ENCODE measurements at regions not wholly inside any gene's neighbourhood (a gene's known extent, or its start where the extent isn't known, plus 50 kb on each side); places are given as distances from the start of the nearest gene placed in this dataset.

- no peak for DNase-seq
- intact Hi-C loops (cut with DNase I), result no loop called here
These were observed 50.7 kb upstream of the NOCT start for GRCh38 chr4:138964716-138965426.

DNA sequence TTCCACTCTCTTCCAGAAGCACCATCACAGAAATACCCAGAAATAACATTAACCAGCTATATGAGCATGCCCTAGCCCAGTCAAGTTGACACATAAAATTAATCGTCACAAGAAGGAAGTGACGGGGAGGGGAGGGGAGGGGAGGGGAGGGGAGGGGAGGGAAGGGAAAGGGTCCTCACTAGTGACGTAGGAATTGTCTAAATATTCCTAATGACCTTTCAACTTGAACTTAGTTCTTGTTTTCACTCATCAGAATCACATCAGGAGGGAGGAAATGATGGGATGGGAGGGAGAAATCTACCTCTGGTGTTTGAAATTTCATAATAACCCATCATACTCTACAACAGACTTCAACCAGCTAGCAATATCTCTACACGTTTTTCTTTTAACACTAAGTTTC lies 52.2 kb upstream of the NOCT start:
- intact Hi-C loops (cut with DNase I), result no loop called here
- no peak for DNase-seq

DNA sequence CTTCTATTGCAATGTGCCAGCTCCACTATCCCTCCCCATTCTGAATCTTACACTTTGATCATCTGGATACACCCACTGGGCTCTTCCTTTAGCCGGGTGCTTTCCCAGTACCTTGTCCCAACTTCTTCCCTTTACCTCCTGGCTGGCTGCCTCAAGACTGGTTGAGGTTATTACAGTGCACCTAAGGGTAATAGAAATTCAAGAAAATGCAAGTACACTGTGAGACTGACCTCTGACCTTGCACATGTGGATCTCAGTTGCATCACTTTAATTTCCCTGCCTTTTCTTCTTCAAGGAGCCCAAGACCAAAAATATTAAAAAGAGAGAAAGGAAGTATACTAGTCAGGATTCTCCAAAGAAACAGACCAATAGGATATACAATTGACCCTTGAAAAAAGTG lies 53.9 kb upstream of the NOCT start:
- intact Hi-C loops (cut with DNase I), result no loop called here
- no peak for DNase-seq

- intact Hi-C loops (cut with DNase I), result no loop called here
- DNase-seq, result no peak
These were observed 54.5 kb upstream of the NOCT start for GRCh38 chr4:138961129-138961528.

DNA sequence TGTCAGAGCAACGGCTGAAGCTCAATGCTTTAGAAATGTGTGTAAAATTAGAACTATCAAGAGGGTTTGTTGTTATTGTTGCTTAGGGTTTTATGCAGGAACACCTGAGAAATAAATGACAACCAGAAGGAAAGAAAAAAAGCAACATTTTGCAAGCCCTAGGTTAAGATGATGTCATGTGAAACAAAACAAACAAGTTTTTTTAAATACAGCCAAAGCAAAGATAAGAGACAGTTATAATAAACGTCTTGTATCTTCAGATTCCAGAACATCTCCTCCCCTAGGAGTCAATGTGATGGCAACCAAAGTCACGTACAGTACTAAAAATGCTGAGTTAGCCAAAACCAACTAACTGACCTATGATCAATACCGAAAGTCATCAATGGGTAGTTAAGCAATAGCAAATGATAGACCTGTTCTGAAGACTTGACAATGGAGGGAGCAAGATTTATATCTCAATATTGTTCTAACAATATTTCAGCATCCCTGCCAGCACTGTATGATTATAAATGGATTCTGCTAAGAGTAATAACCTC lies 55.3 kb upstream of the NOCT start:
- no peak for DNase-seq
- intact Hi-C loops (cut with DNase I), result no loop called here

DNA sequence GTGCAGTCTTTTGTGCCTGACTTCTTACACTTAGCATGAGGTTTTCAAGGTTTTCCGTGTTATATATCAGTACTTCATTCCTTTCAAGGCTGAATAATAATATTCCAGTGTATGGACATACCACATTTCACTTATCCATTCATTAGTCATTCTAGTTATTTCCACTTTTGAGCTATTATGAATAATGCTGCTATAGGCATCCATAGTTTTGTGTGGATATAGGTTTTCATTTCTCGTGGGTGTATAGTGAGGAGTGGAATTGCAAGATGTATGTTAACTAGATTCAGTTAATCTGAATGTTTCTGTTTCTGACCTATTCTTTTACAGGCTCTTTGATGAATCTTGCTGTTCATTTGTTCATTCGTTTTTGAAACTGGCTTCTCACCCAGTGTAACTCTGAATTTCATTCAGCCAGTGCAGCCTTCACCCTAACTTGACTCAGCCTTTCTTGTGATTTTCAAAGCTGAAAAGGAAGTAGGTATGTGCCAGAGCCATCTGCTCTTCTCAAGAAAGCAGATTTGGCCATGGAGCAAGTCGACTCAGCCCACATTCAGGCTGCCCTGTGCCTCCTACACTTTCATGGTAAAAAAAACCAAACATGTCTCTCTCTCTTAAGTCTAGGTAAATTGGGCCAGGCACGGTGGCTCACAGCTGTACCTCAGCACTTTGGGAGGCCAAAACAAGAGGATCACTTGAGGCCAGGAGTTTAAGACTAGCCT lies 56.3 kb upstream of the NOCT start:
- no peak for DNase-seq
- intact Hi-C loops (cut with DNase I), result no loop called here

GRCh38 chr4:138958519-138958918 lies 57.1 kb upstream of the NOCT start:
- no peak for DNase-seq
- intact Hi-C loops (cut with DNase I), result no loop called here

DNA sequence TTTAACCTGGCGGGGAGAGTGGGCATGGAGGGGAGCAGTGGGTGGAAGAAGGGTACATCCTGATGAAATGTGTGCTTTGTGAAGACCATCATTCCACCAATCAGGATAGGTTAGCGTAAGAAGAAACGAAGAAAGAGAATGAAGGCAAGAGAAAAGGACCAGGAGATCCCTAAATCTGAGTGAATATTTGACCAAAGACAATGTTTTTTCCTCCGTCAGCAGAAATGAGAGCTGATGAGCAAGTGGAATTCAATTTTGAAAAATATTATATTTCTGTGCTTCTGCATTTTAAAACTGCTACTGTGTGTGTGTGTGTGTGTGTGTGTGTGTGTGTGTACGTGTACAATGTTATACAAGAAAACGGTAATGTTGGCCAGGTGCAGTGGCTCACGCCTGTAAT lies 58.3 kb upstream of the NOCT start:
- intact Hi-C loops (cut with DNase I), result no loop called here
- DNase-seq, result no peak

- intact Hi-C loops (cut with DNase I), result no loop called here
- DNase-seq, result no peak
These were observed 61.2 kb upstream of the NOCT start for GRCh38 chr4:138954428-138954827.

DNA sequence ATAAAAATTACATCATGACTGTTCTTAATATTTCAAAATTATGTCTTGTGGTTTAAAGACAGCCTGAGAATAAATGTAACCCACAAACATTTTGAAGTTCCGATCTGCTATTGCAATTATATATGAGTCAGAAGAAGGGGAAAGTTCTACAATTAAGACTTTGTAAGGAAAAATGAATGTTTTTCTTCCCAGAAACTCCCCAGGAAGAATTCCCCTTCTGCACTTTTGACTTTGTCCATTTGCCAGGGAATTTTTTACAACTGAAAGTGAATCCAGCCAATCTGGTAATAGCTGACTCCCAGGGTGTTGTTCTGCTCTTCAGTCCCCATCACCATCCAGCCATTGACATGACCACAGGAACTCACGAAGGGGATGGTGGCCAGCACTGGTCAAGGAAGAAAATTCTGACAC lies 61.6 kb upstream of the NOCT start:
- intact Hi-C loops (cut with DNase I), result no loop called here
- no peak for DNase-seq

DNA sequence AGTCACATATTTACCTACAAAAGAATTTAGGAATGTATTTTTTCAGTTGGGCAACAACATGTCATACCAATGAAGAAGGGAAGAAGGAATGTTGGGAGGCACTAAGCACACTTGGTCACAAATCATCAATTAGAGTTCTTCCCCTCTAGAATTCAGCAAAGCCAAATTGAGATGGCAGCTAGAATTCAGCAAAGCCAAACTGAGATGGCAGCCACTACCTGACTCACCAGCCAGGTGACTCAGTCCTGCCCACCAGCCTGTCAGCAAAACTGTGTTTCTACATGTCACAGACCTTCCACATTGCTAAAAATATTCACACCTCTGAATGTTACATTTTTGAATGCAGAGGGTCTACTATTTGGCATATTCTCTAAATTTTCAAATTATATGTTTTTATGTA lies 63.2 kb upstream of the NOCT start:
- intact Hi-C loops (cut with DNase I), result no loop called here
- DNase-seq, result peak; percentile 22 to 88 (median 64)

GRCh38 chr4:138951764-138952163 lies 63.8 kb upstream of the NOCT start:
- peak in 6 of 42 donors; percentile 8 to 39 (median 20) for DNase-seq
- intact Hi-C loops (cut with DNase I), result no loop called here

GRCh38 chr4:138949866-138950265 lies 65.7 kb upstream of the NOCT start:
- DNase-seq, result no peak
- intact Hi-C loops (cut with DNase I), result no loop called here

DNA sequence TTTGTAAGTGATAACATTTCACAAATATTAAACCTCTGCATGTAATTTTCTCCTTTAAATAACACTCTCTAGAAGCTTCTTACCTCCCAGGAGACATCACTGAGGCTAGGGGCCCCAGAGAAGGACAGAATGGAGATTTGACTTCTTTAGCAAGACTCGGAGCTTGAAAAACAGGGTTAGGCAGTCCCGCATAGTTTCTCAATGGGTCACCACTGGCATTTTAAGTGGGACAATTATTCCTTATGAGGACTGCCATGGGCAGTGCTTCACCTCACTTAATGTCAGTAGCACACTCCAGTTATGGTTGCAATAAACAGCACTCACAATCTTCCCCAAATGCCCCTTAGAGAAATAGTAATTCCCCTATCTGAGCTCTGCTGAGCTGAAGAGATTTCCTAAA lies 66.7 kb upstream of the NOCT start:
- intact Hi-C loops (cut with DNase I), result no loop called here
- no peak for DNase-seq

DNA sequence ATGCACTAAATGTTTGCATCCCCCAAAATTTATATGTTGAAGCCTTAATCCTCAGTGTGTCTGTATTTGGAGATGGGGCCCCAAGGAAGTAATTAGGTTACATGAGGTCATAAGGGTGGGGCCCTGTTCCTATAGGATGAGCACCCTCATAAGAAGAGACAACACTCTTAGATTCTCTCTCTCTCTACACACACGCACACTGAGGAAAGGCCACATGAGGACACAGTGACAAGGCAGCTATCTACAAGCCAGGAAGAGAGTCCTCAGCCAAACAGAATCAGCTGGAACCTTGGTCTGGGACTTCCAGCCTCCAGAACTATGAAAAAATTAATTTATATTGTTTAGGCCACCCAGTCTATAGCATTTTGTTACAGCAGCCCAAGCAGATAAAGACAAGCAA lies 69.3 kb upstream of the NOCT start:
- intact Hi-C loops (cut with DNase I), result no loop called here
- DNase-seq, result no peak

- no peak for DNase-seq
- intact Hi-C loops (cut with DNase I), result no loop called here
These were observed 69.7 kb upstream of the NOCT start for GRCh38 chr4:138945840-138946239.

DNA sequence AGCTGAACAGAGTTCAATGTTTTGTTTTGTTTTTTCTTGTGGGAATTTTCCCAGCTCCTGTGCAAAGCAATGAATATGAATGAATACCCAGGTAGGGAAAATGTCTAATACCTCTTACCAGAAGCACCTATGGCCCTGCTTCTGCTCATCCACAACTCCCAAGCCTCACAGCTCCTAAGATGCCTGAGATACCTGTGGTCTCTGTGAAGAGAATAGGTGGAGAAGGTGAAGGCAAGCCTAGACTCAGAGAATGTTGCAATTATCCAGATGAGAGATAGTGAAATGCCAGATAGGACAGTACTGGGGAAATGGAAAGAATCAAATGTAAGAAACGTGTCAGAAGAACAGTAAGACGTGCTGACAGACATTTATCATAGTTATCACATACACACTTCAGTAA lies 70.2 kb upstream of the NOCT start:
- no peak for DNase-seq
- intact Hi-C loops (cut with DNase I), result no loop called here

DNA sequence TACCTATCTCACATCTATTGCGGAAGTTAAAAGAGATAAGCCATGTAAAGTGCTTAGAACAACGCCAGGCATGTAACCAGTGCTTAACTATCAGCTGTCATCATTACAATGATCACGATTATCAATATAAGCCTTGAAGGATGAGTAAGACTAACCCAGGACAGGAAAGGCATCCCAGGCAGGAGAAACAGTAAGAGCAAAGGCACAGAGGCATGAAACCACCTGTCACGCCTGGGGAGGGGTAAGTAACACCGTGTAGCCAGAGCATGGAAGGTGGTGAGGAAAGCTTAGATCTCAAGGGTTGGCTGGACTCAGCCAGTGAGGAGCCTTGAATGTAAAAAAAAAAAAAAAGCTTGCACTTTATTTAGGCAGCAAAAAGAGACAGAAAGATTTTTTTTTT lies 71.7 kb upstream of the NOCT start:
- DNase-seq, result no peak

GRCh38 chr4:138941037-138941436 lies 74.5 kb upstream of the NOCT start:
- intact Hi-C loops (cut with DNase I), result no loop called here
- no peak for DNase-seq

More for the DNA sequence above, 71.7 kb upstream of the NOCT start:
- intact Hi-C loops (cut with DNase I), result no loop called here

- DNase-seq, result no peak
- intact Hi-C loops (cut with DNase I), result no loop called here
These were observed 75.6 kb upstream of the NOCT start for GRCh38 chr4:138939960-138940359.

GRCh38 chr4:138938366-138938690 lies 77.3 kb upstream of the NOCT start:
- intact Hi-C loops (cut with DNase I), result no loop called here
- DNase-seq, result peak in 6 of 42 donors; percentile 17 to 62 (median 29)
